ENCODE measurements at regions not wholly inside any gene's neighbourhood (a gene's known extent, or its start where the extent isn't known, plus 50 kb on each side); places are given as distances from the start of the nearest gene placed in this dataset.

DNA sequence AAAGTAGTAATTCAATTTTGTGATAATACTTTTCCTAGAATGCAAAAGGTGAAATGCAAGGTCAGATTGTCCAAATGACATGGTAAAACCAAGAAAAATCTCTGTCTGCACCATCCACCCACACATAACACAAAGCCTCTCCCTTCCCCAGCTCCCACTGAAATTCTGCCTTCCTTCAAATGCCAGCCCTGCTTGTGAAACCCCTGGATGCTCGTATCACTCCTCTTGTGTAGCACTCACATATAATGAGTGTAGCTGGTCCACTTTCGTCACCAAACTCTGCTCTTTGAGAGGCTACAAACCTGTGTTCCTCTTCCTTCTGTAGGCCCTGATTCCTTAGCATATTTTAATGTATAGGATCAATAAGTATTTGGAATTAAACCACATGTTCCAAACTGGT is 123.6 kb upstream of the BEND6 start:
- TF ChIP-seq, protein P1, sequence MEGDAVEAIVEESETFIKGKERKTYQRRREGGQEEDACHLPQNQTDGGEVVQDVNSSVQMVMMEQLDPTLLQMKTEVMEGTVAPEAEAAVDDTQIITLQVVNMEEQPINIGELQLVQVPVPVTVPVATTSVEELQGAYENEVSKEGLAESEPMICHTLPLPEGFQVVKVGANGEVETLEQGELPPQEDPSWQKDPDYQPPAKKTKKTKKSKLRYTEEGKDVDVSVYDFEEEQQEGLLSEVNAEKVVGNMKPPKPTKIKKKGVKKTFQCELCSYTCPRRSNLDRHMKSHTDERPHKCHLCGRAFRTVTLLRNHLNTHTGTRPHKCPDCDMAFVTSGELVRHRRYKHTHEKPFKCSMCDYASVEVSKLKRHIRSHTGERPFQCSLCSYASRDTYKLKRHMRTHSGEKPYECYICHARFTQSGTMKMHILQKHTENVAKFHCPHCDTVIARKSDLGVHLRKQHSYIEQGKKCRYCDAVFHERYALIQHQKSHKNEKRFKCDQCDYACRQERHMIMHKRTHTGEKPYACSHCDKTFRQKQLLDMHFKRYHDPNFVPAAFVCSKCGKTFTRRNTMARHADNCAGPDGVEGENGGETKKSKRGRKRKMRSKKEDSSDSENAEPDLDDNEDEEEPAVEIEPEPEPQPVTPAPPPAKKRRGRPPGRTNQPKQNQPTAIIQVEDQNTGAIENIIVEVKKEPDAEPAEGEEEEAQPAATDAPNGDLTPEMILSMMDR (IDR thresholded peaks at IDR 0.05), result no peak
- TF ChIP-seq POLR2AphosphoS5 (IDR thresholded peaks at IDR 0.05) (no peak), POLR2A (IDR thresholded peaks at IDR 0.05) (no peak), EP300 (IDR thresholded peaks at IDR 0.05) (no peak)
